B cell (primary cell): ENCODE measurements at regions not wholly inside any gene's neighbourhood (a gene's known extent, or its start where the extent isn't known, plus 50 kb on each side); places are given as distances from the start of the nearest gene placed in this dataset.

ENCODE experiments used
- CTCF ChIP-seq: fragments of 200-600 bp; IDR thresholded peaks from one replicate; pipeline ENCODE4 v1.8.0; 2022; ENCODE audit warnings: antibody characterized with exemption, mild to moderate bottlenecking
- EZH2 ChIP-seq: IDR thresholded peaks from 2 replicates; pipeline ENCODE4 v1.6.1; 2012; ENCODE audit warnings: borderline replicate concordance, low read depth, mild to moderate bottlenecking, moderate library complexity, low read length; ENCODE audit not compliant: insufficient read depth, poor library complexity, severe bottlenecking

DNA sequence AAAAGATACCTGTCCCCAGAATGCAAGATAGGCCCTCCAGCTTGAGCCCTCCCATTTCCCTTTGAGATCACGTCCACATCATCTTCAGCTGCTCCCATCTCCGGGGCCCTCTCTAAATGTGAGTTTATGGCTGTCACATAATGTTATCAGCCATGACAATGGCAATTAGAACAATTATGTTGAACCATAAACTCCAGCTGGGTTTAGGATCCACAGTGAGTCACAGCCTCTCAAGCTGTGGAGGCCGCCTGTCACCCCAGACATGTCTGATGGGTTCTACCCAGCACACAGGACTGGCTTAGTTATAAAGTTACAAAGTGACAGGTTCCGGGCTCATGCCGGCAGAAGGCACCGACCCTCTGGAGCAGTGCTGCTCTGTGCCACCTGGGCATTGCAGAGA, 597.3 kb downstream of the PTPRU start:
- no peak for TF ChIP-seq CTCF
- TF ChIP-seq EZH2, result no peak
